Ovary (tissue), 3 donors: ENCODE measurements at regions not wholly inside any gene's neighbourhood (a gene's known extent, or its start where the extent isn't known, plus 50 kb on each side); places are given as distances from the start of the nearest gene placed in this dataset.

Experiments used
- EP300 ChIP-seq: sonication (generic); formaldehyde crosslinking; IDR thresholded peaks from one replicate; pipeline ENCODE4 v1.6.1; 2017; ENCODE audit warnings: antibody characterized with exemption
- TF ChIP-seq, protein P1 (sequence below), 3 donors: fragments of 450-650 bp in 2 of 3; fragments of 200-600 bp in 1 of 3; IDR thresholded peaks; one replicate each; pipeline versions ENCODE4 v1.5.1 to v1.8.0; 2016 to 2022; ENCODE audit warnings: antibody characterized with exemption in 3 of 3, mild to moderate bottlenecking in 1 of 3
- donor health status: DM: no; HTN: no; CAD: no.

DNA sequence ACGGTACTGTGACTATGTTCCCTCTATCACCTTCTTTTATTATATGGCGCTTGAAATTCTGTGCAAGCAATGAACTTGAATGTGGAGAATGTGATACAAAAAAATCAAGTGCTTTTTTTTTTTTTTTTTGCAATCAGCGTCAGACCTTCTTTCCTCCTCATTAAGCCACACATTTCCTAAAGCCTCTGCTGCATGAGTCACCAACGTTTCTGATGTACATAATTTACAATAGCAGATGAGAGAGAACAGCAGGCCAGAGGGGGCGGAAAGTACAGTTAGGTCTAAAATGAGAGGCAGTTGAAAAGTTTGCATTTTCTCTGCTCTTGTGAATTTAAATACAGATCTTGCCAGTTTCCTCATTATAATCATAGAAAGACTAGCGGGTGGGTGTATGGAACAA lies 114.6 kb upstream of the RIPOR2 start:
- TF ChIP-seq, protein P1, sequence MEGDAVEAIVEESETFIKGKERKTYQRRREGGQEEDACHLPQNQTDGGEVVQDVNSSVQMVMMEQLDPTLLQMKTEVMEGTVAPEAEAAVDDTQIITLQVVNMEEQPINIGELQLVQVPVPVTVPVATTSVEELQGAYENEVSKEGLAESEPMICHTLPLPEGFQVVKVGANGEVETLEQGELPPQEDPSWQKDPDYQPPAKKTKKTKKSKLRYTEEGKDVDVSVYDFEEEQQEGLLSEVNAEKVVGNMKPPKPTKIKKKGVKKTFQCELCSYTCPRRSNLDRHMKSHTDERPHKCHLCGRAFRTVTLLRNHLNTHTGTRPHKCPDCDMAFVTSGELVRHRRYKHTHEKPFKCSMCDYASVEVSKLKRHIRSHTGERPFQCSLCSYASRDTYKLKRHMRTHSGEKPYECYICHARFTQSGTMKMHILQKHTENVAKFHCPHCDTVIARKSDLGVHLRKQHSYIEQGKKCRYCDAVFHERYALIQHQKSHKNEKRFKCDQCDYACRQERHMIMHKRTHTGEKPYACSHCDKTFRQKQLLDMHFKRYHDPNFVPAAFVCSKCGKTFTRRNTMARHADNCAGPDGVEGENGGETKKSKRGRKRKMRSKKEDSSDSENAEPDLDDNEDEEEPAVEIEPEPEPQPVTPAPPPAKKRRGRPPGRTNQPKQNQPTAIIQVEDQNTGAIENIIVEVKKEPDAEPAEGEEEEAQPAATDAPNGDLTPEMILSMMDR (IDR thresholded peaks at IDR 0.05): no peak
- no peak for TF ChIP-seq EP300
